ENCODE measurements at regions not wholly inside any gene's neighbourhood (a gene's known extent, or its start where the extent isn't known, plus 50 kb on each side); places are given as distances from the start of the nearest gene placed in this dataset.
"Not testable (repeated sequence)": the region's sequence is repeated elsewhere in the genome, so short reads cannot be mapped to it uniquely, and the experiment has no call there.

DNA sequence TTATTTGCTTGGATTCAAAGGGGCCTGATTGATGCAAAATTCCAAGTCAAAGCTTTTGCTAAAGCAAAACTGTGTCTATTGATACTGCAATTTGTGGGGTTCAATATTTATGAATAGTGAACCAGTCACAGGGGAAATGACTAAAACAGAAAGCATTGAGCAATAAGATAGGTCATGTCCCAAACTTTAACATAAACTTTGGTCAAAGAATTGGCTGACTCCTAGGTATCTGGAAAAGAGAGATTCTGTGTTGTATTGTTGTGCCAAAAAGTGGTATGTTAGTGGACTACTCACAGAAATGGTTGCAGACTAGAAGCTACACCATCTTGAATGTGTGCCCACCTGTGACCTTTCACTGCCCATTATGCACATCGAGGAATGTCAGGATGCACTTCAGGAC lies 585.5 kb upstream of the RGMB start:
- Histone ChIP-seq H3K9me3 (ENCODE audit: control insufficient read depth, insufficient read depth, low read depth, low read length) (no peaks in the 10 kb centered on the region), H3K27ac (ENCODE audit: low read length) (no peak overlapping the region), H3K4me3 (ENCODE audit: low read depth in 2 of 2, low read length in 2 of 2) (no peak overlapping the region), H3K4me1 (ENCODE audit: control insufficient read depth, insufficient read depth, low read length) (no peaks in the 10 kb centered on the region), H3K36me3 (ENCODE audit: control insufficient read depth, insufficient read depth, low read length) (no peaks in the 10 kb centered on the region), H3K27me3 (ENCODE audit: control insufficient read depth, insufficient read depth, low read length) (no peaks in the 10 kb centered on the region)
- ChIA-PET POLR2A (no interaction called here), CTCF (no interaction called here)
- TF ChIP-seq POLR2AphosphoS5 (IDR thresholded peaks at IDR 0.05; ENCODE audit: low read depth, low read length) = no peak
- TF ChIP-seq, protein P1, sequence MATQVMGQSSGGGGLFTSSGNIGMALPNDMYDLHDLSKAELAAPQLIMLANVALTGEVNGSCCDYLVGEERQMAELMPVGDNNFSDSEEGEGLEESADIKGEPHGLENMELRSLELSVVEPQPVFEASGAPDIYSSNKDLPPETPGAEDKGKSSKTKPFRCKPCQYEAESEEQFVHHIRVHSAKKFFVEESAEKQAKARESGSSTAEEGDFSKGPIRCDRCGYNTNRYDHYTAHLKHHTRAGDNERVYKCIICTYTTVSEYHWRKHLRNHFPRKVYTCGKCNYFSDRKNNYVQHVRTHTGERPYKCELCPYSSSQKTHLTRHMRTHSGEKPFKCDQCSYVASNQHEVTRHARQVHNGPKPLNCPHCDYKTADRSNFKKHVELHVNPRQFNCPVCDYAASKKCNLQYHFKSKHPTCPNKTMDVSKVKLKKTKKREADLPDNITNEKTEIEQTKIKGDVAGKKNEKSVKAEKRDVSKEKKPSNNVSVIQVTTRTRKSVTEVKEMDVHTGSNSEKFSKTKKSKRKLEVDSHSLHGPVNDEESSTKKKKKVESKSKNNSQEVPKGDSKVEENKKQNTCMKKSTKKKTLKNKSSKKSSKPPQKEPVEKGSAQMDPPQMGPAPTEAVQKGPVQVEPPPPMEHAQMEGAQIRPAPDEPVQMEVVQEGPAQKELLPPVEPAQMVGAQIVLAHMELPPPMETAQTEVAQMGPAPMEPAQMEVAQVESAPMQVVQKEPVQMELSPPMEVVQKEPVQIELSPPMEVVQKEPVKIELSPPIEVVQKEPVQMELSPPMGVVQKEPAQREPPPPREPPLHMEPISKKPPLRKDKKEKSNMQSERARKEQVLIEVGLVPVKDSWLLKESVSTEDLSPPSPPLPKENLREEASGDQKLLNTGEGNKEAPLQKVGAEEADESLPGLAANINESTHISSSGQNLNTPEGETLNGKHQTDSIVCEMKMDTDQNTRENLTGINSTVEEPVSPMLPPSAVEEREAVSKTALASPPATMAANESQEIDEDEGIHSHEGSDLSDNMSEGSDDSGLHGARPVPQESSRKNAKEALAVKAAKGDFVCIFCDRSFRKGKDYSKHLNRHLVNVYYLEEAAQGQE (IDR thresholded peaks at IDR 0.05; ENCODE audit: insufficient read depth in 1 of 2, low read depth in 2 of 2, low read length in 1 of 2) = no peak
- TF ChIP-seq, protein P2, sequence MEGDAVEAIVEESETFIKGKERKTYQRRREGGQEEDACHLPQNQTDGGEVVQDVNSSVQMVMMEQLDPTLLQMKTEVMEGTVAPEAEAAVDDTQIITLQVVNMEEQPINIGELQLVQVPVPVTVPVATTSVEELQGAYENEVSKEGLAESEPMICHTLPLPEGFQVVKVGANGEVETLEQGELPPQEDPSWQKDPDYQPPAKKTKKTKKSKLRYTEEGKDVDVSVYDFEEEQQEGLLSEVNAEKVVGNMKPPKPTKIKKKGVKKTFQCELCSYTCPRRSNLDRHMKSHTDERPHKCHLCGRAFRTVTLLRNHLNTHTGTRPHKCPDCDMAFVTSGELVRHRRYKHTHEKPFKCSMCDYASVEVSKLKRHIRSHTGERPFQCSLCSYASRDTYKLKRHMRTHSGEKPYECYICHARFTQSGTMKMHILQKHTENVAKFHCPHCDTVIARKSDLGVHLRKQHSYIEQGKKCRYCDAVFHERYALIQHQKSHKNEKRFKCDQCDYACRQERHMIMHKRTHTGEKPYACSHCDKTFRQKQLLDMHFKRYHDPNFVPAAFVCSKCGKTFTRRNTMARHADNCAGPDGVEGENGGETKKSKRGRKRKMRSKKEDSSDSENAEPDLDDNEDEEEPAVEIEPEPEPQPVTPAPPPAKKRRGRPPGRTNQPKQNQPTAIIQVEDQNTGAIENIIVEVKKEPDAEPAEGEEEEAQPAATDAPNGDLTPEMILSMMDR (IDR thresholded peaks at IDR 0.05) = no peak
- TF ChIP-seq TCF7L2 (IDR thresholded peaks at IDR 0.05; ENCODE audit: low read depth, low read length) = no peak
- TF ChIP-seq SIN3A (IDR thresholded peaks at IDR 0.05; ENCODE audit: borderline replicate concordance, insufficient read depth, low read depth, low read length) = no peak
- in situ Hi-C loops (cut with HindIII; ENCODE audit: low pct_unique_long_range_greater_than_20kb, low sequenced_read_pairs) (no loop called here), intact Hi-C loops (cut with micrococcal nuclease; ENCODE audit: unreplicated experiment) (no loop called here)
- no TSS peak for BruUV-seq (replicated peaks)
- no peak for ATAC-seq
- no peak for DNase-seq (ENCODE audit: low read depth, low spot score)

DNA sequence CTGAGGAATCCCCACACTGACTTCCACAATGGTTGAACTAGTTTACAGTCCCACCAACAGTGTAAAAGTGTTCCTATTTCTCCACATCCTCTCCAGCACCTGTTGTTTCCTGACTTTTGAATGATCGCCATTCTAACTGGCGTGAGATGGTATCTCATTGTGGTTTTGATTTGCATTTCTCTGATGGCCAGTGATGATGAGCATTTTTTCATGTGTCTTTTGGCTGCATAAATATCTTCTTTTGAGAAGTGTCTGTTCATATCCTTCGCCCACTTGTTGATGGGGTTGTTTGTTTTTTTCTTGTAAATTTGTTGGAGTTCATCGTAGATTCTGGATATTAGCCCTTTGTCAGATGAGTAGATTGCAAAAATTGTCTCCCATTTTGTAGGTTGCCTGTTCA lies 583.1 kb upstream of the RGMB start:
- POLR2A ChIA-PET; ATAC-seq; H3K4me3 ChIP-seq (ENCODE audit: low read depth in 2 of 2, low read length in 2 of 2); CTCF ChIA-PET; H3K9me3 ChIP-seq (ENCODE audit: control insufficient read depth, insufficient read depth, low read depth, low read length); H3K4me1 ChIP-seq (ENCODE audit: control insufficient read depth, insufficient read depth, low read length); H3K36me3 ChIP-seq (ENCODE audit: control insufficient read depth, insufficient read depth, low read length); DNase-seq (ENCODE audit: low read depth, low spot score); H3K27ac ChIP-seq (ENCODE audit: low read length); BruUV-seq (replicated peaks); in situ Hi-C loops (cut with HindIII; ENCODE audit: low pct_unique_long_range_greater_than_20kb, low sequenced_read_pairs); intact Hi-C loops (cut with micrococcal nuclease; ENCODE audit: unreplicated experiment); H3K27me3 ChIP-seq (ENCODE audit: control insufficient read depth, insufficient read depth, low read length): not testable (repeated sequence)

DNA sequence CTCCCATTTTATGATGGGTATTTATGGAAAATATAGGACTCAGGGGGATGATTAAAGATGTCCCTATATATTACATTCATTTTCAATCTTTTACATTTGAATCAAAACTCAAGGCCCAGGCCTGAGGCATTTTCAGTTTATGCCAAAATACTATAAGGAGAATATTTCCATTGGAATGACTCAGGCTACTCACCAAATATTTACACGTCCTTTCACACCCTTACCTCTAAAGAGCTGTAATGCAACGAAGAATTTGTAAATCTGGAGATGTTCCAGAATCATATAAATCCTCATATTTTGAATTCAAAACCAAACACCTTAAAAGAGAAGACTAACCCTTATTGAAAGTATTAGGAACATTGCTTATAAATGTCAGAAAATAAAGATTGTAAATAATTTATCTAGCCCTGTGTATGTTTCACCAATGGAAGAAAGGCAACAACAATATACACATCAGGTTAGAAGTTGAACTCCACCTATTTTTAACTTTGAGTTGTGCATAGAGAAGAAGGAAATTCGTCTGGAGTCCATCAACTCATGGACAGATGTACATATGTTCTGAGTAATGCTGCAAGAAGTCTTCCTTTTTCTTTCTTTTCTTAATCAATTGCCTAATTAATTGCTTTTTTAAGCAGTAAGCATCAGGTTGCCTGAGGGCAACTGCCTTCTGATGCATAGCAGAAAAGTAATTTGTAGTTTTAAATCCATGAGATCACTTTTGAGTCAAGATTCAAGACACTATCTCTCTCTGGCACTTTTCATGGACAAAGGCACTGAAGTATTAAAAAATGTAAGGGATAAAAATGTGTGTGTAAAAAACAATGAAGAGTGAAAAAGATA lies 579.3 kb upstream of the RGMB start:
- Histone ChIP-seq H3K27me3 (ENCODE audit: control insufficient read depth, insufficient read depth, low read length) (no peaks in the 10 kb centered on the region), H3K36me3 (ENCODE audit: control insufficient read depth, insufficient read depth, low read length) (no peaks in the 10 kb centered on the region), H3K4me3 (ENCODE audit: low read depth in 2 of 2, low read length in 2 of 2) (no peak overlapping the region), H3K9me3 (ENCODE audit: control insufficient read depth, insufficient read depth, low read depth, low read length) (no peaks in the 10 kb centered on the region), H3K4me1 (ENCODE audit: control insufficient read depth, insufficient read depth, low read length) (no peaks in the 10 kb centered on the region), H3K27ac (ENCODE audit: low read length) (no peak overlapping the region)
- intact Hi-C loops (cut with micrococcal nuclease; ENCODE audit: unreplicated experiment) = no loop called here
- BruUV-seq (replicated peaks) = no TSS peak
- in situ Hi-C loops (cut with HindIII; ENCODE audit: low pct_unique_long_range_greater_than_20kb, low sequenced_read_pairs) = no loop called here
- POLR2A ChIA-PET = no interaction called here
- TF ChIP-seq TCF7L2 (IDR thresholded peaks at IDR 0.05; ENCODE audit: low read depth, low read length) (no peak), POLR2AphosphoS5 (IDR thresholded peaks at IDR 0.05; ENCODE audit: low read depth, low read length) (no peak)
- CTCF ChIA-PET = no interaction called here
- no peak for ATAC-seq
- no peak for DNase-seq (ENCODE audit: low read depth, low spot score)
